OCI-LY7 (cell line): ENCODE measurements at regions not wholly inside any gene's neighbourhood (a gene's known extent, or its start where the extent isn't known, plus 50 kb on each side); places are given as distances from the start of the nearest gene placed in this dataset.

Experiments used
- BruUV-seq: library from RNA; stranded (reverse); fragments of 400-500 nt; replicated peaks from 2 replicates; lab custom pipeline; 2021; lab: Mats Ljungman, UMichigan
- CTCF ChIA-PET: fragments of 300-600 bp; sonication (Branson Sonifier 250); formaldehyde crosslinking; loops from one replicate; lab custom pipeline; 2022; ENCODE audit warnings: antibody characterized with exemption; ENCODE audit not compliant: unreplicated experiment; lab: Charles Lee
- POLR2A ChIA-PET: fragments of 300-600 bp; sonication (Branson Sonifier 250); formaldehyde crosslinking; loops from one replicate; lab custom pipeline; 2022; ENCODE audit warnings: antibody characterized with exemption; lab: Charles Lee
- DNase-seq: peaks from one replicate; pipeline ENCODE4 v3.0.0-alpha.2; 2015; ENCODE audit warnings: low spot score
- H2AFZ ChIP-seq: fragments of 200-600 bp; sonication (generic), shearing (Covaris generic); 2 replicates; pipeline ENCODE4 v1.6.1; 2014; ENCODE audit warnings: mild to moderate bottlenecking, antibody characterized with exemption, low read length, moderate library complexity
- H3K27ac ChIP-seq: fragments of 200-600 bp; sonication (generic); 2 replicates; pipeline ENCODE4 v1.5.1; 2014; ENCODE audit warnings: mixed run types, low read depth, mild to moderate bottlenecking, moderate library complexity, low read length, inconsistent platforms; ENCODE audit not compliant: poor library complexity, severe bottlenecking
- H3K36me3 ChIP-seq: fragments of 200-600 bp; sonication (generic); 2 replicates; pipeline ENCODE4 v1.6.1; 2014; ENCODE audit warnings: mild to moderate bottlenecking, antibody characterized with exemption, low read length, moderate library complexity, mixed read lengths; ENCODE audit not compliant: insufficient read depth
- H3K4me1 ChIP-seq: fragments of 200-600 bp; sonication (generic); 2 replicates; pipeline ENCODE4 v1.5.1; 2014; ENCODE audit warnings: mild to moderate bottlenecking, low read length; ENCODE audit not compliant: insufficient read depth, poor library complexity, severe bottlenecking
- H3K4me2 ChIP-seq: fragments of 200-600 bp; sonication (generic); 2 replicates; pipeline ENCODE4 v1.6.1; 2014; ENCODE audit warnings: mild to moderate bottlenecking, low read length
- H3K4me3 ChIP-seq: fragments of 200-600 bp; sonication (generic); 2 replicates; pipeline ENCODE4 v1.5.1; 2014; ENCODE audit warnings: mild to moderate bottlenecking, low read depth, low read length; ENCODE audit not compliant: poor library complexity, severe bottlenecking
- H3K79me2 ChIP-seq: fragments of 200-600 bp; sonication (generic); 2 replicates; pipeline ENCODE4 v1.6.1; 2016; ENCODE audit warnings: low read depth, mild to moderate bottlenecking, low read length, moderate library complexity, mixed read lengths; ENCODE audit not compliant: insufficient read depth
- H3K9me2 ChIP-seq: fragments of 200-600 bp; sonication (generic); 2 replicates; pipeline ENCODE4 v1.6.1; 2016; ENCODE audit warnings: mild to moderate bottlenecking, low read length, mixed read lengths; ENCODE audit not compliant: insufficient read depth
- H3K9me3 ChIP-seq: fragments of 200-600 bp; sonication (generic); 2 replicates; pipeline ENCODE4 v1.6.1; 2014; ENCODE audit warnings: mild to moderate bottlenecking, mixed run types, low read length, mixed read lengths
- H4K20me1 ChIP-seq: fragments of 200-600 bp; sonication (generic); 2 replicates; pipeline ENCODE4 v1.6.1; 2014; ENCODE audit warnings: mild to moderate bottlenecking, antibody characterized with exemption, low read length, moderate library complexity, mixed read lengths; ENCODE audit not compliant: insufficient read depth
- CTCF ChIP-seq: fragments of 200-600 bp; sonication (generic); conservative IDR thresholded peaks from 2 replicates; pipeline ENCODE4 v1.5.1; 2014; ENCODE audit warnings: mild to moderate bottlenecking, antibody characterized with exemption, low read length, moderate library complexity, mixed read lengths
- EZH2phosphoT487 ChIP-seq: fragments of 200-600 bp; sonication (generic); IDR thresholded peaks from 2 replicates; pipeline ENCODE4 v1.6.1; 2018; ENCODE audit warnings: low read depth, borderline replicate concordance, mild to moderate bottlenecking, mixed run types, antibody characterized with exemption, low read length, moderate library complexity, mixed read lengths
- intact Hi-C: fragments of 100-400 bp; cut with micrococcal nuclease; formaldehyde crosslinking; loops from one replicate; pipeline ENCODE4 v1.10.0; 2022; ENCODE audit not compliant: unreplicated experiment

- intact Hi-C loops: no loop called here
- no peak for DNase-seq
- ChIA-PET CTCF (no interaction called here), POLR2A (no interaction called here)
- Histone ChIP-seq H3K36me3 (no peaks in the 10 kb centered on the region), H3K4me3 (no peak overlapping the region), H4K20me1 (no peaks in the 10 kb centered on the region), H3K4me2 (no peak overlapping the region), H3K9me3 (no peaks in the 10 kb centered on the region), H3K79me2 (no peaks in the 10 kb centered on the region), H3K27ac (no peak overlapping the region), H3K9me2 (no peaks in the 10 kb centered on the region), H3K4me1 (no peaks in the 10 kb centered on the region), H2AFZ (no peak overlapping the region)
- TF ChIP-seq EZH2phosphoT487 (no peak), CTCF (no peak)
- no TSS peak for BruUV-seq
Observed at GRCh38 chr4:127080141-127080540, 552.6 kb upstream of the INTU start.

DNA sequence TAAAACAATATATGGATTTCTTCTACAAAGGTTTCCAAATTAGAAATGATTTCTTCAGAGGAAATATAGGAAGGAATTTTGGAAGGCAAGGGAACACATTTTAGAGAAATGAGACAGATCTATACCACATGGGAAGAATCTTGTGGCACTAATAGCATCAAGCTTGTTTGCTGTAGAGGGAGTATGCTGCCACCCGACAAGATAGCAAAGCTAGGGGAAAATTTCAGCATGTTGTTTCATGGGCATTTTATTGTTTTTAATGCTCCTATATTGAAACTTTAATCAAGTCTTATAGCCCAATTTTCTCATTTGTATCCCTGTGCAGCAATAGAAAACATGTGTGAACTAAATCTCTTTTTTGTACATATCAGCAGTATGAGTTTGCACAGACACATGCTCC lies 551.7 kb upstream of the INTU start:
- ChIA-PET POLR2A (no interaction called here), CTCF (no interaction called here)
- Histone ChIP-seq H3K9me3 (no peaks in the 10 kb centered on the region), H3K4me3 (no peak overlapping the region), H2AFZ (no peak overlapping the region), H3K4me1 (no peaks in the 10 kb centered on the region), H3K4me2 (no peak overlapping the region), H3K79me2 (no peaks in the 10 kb centered on the region), H3K27ac (no peak overlapping the region), H3K9me2 (no peaks in the 10 kb centered on the region), H4K20me1 (no peaks in the 10 kb centered on the region), H3K36me3 (no peaks in the 10 kb centered on the region)
- no peak for DNase-seq
- intact Hi-C loops: no loop called here
- no peak for TF ChIP-seq EZH2phosphoT487
- no peak for TF ChIP-seq CTCF
- BruUV-seq: no TSS peak

DNA sequence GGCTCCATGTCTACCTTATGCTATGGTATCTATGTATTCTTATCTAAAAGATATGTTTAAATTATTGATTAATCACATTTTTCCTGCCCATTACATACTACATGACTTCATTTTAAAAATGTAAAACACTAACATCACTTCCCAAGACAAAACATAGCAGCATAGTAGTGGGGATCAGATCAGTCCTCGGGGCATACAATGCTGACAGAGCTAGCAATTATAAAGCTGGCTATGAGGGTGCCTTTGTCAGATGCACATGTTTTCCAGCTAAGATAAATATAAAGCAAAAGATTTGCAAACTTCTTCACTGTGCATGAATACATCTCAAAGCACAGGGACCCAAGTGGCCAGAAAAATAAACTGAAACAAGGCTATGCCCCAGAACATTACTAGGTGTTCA lies 549.8 kb upstream of the INTU start:
- Histone ChIP-seq H3K4me1 (no peaks in the 10 kb centered on the region), H3K4me2 (no peak overlapping the region), H3K79me2 (no peaks in the 10 kb centered on the region), H3K9me3 (no peaks in the 10 kb centered on the region), H4K20me1 (no peaks in the 10 kb centered on the region), H3K36me3 (no peaks in the 10 kb centered on the region), H2AFZ (no peak overlapping the region), H3K4me3 (no peak overlapping the region), H3K27ac (no peak overlapping the region), H3K9me2 (no peaks in the 10 kb centered on the region)
- no peak for DNase-seq
- TF ChIP-seq EZH2phosphoT487 (no peak), CTCF (no peak)
- no TSS peak for BruUV-seq
- ChIA-PET POLR2A (no interaction called here), CTCF (no interaction called here)
- intact Hi-C loops: no loop called here
